ENCODE measurements at regions not wholly inside any gene's neighbourhood (a gene's known extent, or its start where the extent isn't known, plus 50 kb on each side); places are given as distances from the start of the nearest gene placed in this dataset.

DNA sequence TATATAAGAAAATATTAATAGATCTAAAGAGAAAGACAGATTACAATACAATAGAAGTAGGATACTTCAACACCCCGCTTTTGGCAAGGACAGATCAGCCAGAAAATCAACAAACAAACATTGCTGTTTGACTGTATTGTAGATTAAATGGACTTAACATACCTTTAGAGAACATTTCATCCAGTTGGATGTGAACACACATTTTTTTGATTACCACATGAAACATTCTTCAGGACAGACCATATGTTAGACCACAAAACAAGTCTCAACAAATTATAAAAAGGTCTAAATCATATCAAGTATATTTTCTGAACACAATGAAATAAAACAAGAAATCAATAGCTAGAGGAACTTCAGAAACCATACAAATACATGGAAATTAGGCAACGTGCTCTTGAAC, 148.2 kb downstream of the TRMT11 start:
- Histone ChIP-seq H3K27ac (ENCODE audit: low read depth in 1 of 2, low read length in 1 of 2) (no peak overlapping the region), H3K4me1 (ENCODE audit: control insufficient read depth in 5 of 5, insufficient read depth in 5 of 5, low read length in 5 of 5) (no peaks in the 10 kb centered on the region), H3K27me3 (ENCODE audit: control insufficient read depth in 3 of 3, insufficient read depth in 3 of 3, low read length in 2 of 3) (no peaks in the 10 kb centered on the region), H3K36me3 (ENCODE audit: control insufficient read depth in 4 of 4, insufficient read depth in 4 of 4, low read length in 4 of 4) (peaks cover 0 to 2% (median under 1%) of the 10 kb centered on the region in 4 donors), H3K9me3 (ENCODE audit: control insufficient read depth in 4 of 4, insufficient read depth in 3 of 4, low read length in 3 of 4) (peaks cover 0 to 6% (median 0%) of the 10 kb centered on the region in 4 donors), H3K4me3 (no peak overlapping the region), H3K9ac (ENCODE audit: insufficient read depth in 1 of 2, low read length in 2 of 2) (no peak overlapping the region)
- DNase-seq, result no peak
- WGBS, 2 donors, result 85 to 92% methylated on average over 2 of the region's 2 CpGs
- no peak for ATAC-seq (ENCODE audit: insufficient read depth, low FRiP score)
- TF ChIP-seq, protein P1, sequence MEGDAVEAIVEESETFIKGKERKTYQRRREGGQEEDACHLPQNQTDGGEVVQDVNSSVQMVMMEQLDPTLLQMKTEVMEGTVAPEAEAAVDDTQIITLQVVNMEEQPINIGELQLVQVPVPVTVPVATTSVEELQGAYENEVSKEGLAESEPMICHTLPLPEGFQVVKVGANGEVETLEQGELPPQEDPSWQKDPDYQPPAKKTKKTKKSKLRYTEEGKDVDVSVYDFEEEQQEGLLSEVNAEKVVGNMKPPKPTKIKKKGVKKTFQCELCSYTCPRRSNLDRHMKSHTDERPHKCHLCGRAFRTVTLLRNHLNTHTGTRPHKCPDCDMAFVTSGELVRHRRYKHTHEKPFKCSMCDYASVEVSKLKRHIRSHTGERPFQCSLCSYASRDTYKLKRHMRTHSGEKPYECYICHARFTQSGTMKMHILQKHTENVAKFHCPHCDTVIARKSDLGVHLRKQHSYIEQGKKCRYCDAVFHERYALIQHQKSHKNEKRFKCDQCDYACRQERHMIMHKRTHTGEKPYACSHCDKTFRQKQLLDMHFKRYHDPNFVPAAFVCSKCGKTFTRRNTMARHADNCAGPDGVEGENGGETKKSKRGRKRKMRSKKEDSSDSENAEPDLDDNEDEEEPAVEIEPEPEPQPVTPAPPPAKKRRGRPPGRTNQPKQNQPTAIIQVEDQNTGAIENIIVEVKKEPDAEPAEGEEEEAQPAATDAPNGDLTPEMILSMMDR (IDR thresholded peaks at IDR 0.05; ENCODE audit: control extremely low read depth, extremely low read depth), result no peak

DNA sequence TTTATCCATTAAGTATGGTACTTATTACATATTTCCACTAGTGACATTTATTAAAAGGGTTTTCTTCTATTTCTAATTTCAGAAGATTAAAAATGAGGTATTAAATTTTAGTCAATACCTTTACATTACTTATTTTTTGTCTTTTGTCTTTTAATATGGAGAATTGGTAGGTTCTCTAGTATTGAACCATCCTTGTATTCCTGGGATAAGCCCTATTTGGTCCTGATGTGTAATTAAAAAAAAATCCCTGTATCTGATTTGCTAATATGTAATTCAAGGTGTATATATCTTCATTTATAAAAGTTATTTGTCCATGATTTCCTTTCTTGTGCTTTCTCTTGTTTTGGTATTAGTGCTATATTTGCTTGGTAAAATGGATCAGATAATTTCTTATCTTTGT, 153.7 kb downstream of the TRMT11 start:
- Histone ChIP-seq H3K9me3 (ENCODE audit: control insufficient read depth in 4 of 4, insufficient read depth in 3 of 4, low read length in 3 of 4) (peaks cover 0 to 6% (median 0%) of the 10 kb centered on the region in 4 donors), H3K36me3 (ENCODE audit: control insufficient read depth in 4 of 4, insufficient read depth in 4 of 4, low read length in 4 of 4) (no peaks in the 10 kb centered on the region), H3K9ac (ENCODE audit: insufficient read depth in 1 of 2, low read length in 2 of 2) (no peak overlapping the region), H3K4me1 (ENCODE audit: control insufficient read depth in 5 of 5, insufficient read depth in 5 of 5, low read length in 5 of 5) (peaks cover 0 to 13% (median 0%) of the 10 kb centered on the region in 5 donors), H3K27ac (ENCODE audit: low read depth in 1 of 2, low read length in 1 of 2) (no peak overlapping the region), H3K4me3 (no peak overlapping the region), H3K27me3 (ENCODE audit: control insufficient read depth in 3 of 3, insufficient read depth in 3 of 3, low read length in 2 of 3) (no peaks in the 10 kb centered on the region)
- ATAC-seq (ENCODE audit: insufficient read depth, low FRiP score), result no peak
- no peak for DNase-seq
- TF ChIP-seq, protein P1 (IDR thresholded peaks at IDR 0.05; ENCODE audit: control extremely low read depth, extremely low read depth), result no peak

DNA sequence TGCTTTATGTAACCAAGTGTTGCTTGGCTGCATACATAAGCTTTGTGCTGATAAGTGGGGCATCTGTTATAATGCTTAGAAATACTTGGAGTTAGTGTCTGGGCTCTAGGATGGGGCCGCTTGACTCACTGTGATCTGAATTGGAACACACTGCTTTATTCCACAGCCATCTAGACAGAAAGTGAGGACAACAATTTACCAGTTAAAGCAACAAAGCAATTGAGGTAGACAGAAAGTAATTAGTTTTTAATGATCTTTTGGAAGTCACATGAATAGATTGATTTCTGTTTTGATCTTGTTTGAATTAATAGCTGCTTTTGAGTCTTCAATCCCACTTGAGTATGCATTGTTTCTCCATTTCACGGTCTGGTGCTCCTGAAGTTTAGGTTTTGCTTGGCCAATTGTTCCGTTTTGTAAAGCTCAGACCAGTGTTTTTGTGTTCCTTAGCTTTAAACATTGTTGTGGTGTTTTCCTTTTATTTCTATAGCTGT, 157.5 kb downstream of the TRMT11 start:
- Histone ChIP-seq H3K27me3 (ENCODE audit: control insufficient read depth in 3 of 3, insufficient read depth in 3 of 3, low read length in 2 of 3) (no peaks in the 10 kb centered on the region), H3K4me1 (ENCODE audit: control insufficient read depth in 5 of 5, insufficient read depth in 5 of 5, low read length in 5 of 5) (peaks cover 0 to 13% (median 1%) of the 10 kb centered on the region in 5 donors), H3K9ac (ENCODE audit: insufficient read depth in 1 of 2, low read length in 2 of 2) (no peak overlapping the region), H3K36me3 (ENCODE audit: control insufficient read depth in 4 of 4, insufficient read depth in 4 of 4, low read length in 4 of 4) (no peaks in the 10 kb centered on the region), H3K27ac (ENCODE audit: low read depth in 1 of 2, low read length in 1 of 2) (no peak overlapping the region), H3K9me3 (ENCODE audit: control insufficient read depth in 4 of 4, insufficient read depth in 3 of 4, low read length in 3 of 4) (no peaks in the 10 kb centered on the region), H3K4me3 (no peak overlapping the region)
- ATAC-seq (ENCODE audit: insufficient read depth, low FRiP score) (no peak), DNase-seq (peak; percentile 19 to 76 (median 63))
- TF ChIP-seq, protein P1 (IDR thresholded peaks at IDR 0.05; ENCODE audit: control extremely low read depth, extremely low read depth), result no peak
- WGBS, 2 donors, result 72 to 82% methylated on average over 3 of the region's 3 CpGs

DNA sequence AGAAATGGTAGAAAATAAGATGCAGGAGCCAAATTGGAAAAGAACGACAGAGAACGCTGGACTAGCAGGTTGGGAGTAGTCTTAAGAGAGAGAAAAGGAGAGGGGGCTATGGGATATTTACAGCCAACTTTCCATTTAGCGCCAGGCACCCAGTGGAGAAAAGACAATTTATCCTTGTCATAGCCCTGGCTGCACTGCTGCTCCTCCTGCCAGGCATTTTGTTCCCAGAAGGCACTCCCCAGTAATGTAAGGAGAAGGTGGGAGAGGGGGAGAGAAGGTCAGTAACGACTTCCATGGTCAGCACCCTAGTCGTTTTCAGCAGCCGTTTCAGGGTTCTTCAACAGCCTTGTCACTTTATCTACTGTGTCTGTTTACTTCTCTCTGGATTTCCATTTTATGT, 159.0 kb downstream of the TRMT11 start:
- WGBS, 2 donors, result 79 to 86% methylated on average over 6 of the region's 6 CpGs
- no peak overlapping the region for H3K9ac ChIP-seq (ENCODE audit: insufficient read depth in 1 of 2, low read length in 2 of 2)
- H3K4me1 ChIP-seq (ENCODE audit: control insufficient read depth in 5 of 5, insufficient read depth in 5 of 5, low read length in 5 of 5), result peaks cover 0 to 18% (median 1%) of the 10 kb centered on the region in 5 donors
- H3K9me3 ChIP-seq (ENCODE audit: control insufficient read depth in 4 of 4, insufficient read depth in 3 of 4, low read length in 3 of 4), result no peaks in the 10 kb centered on the region
- no peaks in the 10 kb centered on the region for H3K27me3 ChIP-seq (ENCODE audit: control insufficient read depth in 3 of 3, insufficient read depth in 3 of 3, low read length in 2 of 3)
- no peak overlapping the region for H3K4me3 ChIP-seq
- TF ChIP-seq, protein P1 (IDR thresholded peaks at IDR 0.05; ENCODE audit: control extremely low read depth, extremely low read depth), result no peak
- no peak for DNase-seq
- no peaks in the 10 kb centered on the region for H3K36me3 ChIP-seq (ENCODE audit: control insufficient read depth in 4 of 4, insufficient read depth in 4 of 4, low read length in 4 of 4)
- H3K27ac ChIP-seq (ENCODE audit: low read depth in 1 of 2, low read length in 1 of 2), result no peak overlapping the region
- ATAC-seq (ENCODE audit: insufficient read depth, low FRiP score), result no peak
